ENCODE measurements at regions not wholly inside any gene's neighbourhood (a gene's known extent, or its start where the extent isn't known, plus 50 kb on each side); places are given as distances from the start of the nearest gene placed in this dataset.

GRCh38 chr7:16051561-16052255 is 365.2 kb upstream of the MEOX2 start:
- Histone ChIP-seq H3K4me3 (ENCODE audit: insufficient read depth, low read depth, low read length) (no peak overlapping the region), H3K36me3 (ENCODE audit: control insufficient read depth, insufficient read depth, low read length) (no peaks in the 10 kb centered on the region), H3K9me3 (ENCODE audit: control insufficient read depth, low read length) (no peaks in the 10 kb centered on the region), H3K27me3 (ENCODE audit: control insufficient read depth, insufficient read depth, low read length, poor library complexity, severe bottlenecking) (no peaks in the 10 kb centered on the region), H3K27ac (ENCODE audit: insufficient read depth, low read depth, low read length, poor library complexity, severe bottlenecking) (no peak overlapping the region), H3K4me1 (ENCODE audit: control insufficient read depth, insufficient read depth, low read length) (no peaks in the 10 kb centered on the region)
- 95 to 97% methylated on average over 2 to 3 of the region's 4 CpGs for WGBS, 2 experiments

GRCh38 chr7:16046041-16046440 is 359.6 kb upstream of the MEOX2 start:
- no peak overlapping the region for H3K27ac ChIP-seq (ENCODE audit: insufficient read depth, low read depth, low read length, poor library complexity, severe bottlenecking)
- H3K27me3 ChIP-seq (ENCODE audit: control insufficient read depth, insufficient read depth, low read length, poor library complexity, severe bottlenecking), result no peaks in the 10 kb centered on the region
- H3K36me3 ChIP-seq (ENCODE audit: control insufficient read depth, insufficient read depth, low read length), result no peaks in the 10 kb centered on the region
- no peak overlapping the region for H3K4me3 ChIP-seq (ENCODE audit: insufficient read depth, low read depth, low read length)
- no peaks in the 10 kb centered on the region for H3K4me1 ChIP-seq (ENCODE audit: control insufficient read depth, insufficient read depth, low read length)
- no peaks in the 10 kb centered on the region for H3K9me3 ChIP-seq (ENCODE audit: control insufficient read depth, low read length)
- 90 to 92% methylated on average over 3 of the region's 3 CpGs for WGBS, 2 experiments

GRCh38 chr7:16045296-16045695 is 358.8 kb upstream of the MEOX2 start:
- H3K27me3 ChIP-seq (ENCODE audit: control insufficient read depth, insufficient read depth, low read length, poor library complexity, severe bottlenecking), result no peaks in the 10 kb centered on the region
- 93 to 96% methylated on average over 3 of the region's 3 CpGs for WGBS, 2 experiments
- H3K36me3 ChIP-seq (ENCODE audit: control insufficient read depth, insufficient read depth, low read length), result no peaks in the 10 kb centered on the region
- H3K9me3 ChIP-seq (ENCODE audit: control insufficient read depth, low read length), result no peaks in the 10 kb centered on the region
- H3K4me3 ChIP-seq (ENCODE audit: insufficient read depth, low read depth, low read length), result no peak overlapping the region
- H3K4me1 ChIP-seq (ENCODE audit: control insufficient read depth, insufficient read depth, low read length), result no peaks in the 10 kb centered on the region
- H3K27ac ChIP-seq (ENCODE audit: insufficient read depth, low read depth, low read length, poor library complexity, severe bottlenecking), result no peak overlapping the region

- H3K36me3 ChIP-seq (ENCODE audit: control insufficient read depth, insufficient read depth, low read length), result no peaks in the 10 kb centered on the region
- no peaks in the 10 kb centered on the region for H3K27me3 ChIP-seq (ENCODE audit: control insufficient read depth, insufficient read depth, low read length, poor library complexity, severe bottlenecking)
- no peaks in the 10 kb centered on the region for H3K4me1 ChIP-seq (ENCODE audit: control insufficient read depth, insufficient read depth, low read length)
- H3K27ac ChIP-seq (ENCODE audit: insufficient read depth, low read depth, low read length, poor library complexity, severe bottlenecking), result no peak overlapping the region
- no peaks in the 10 kb centered on the region for H3K9me3 ChIP-seq (ENCODE audit: control insufficient read depth, low read length)
- H3K4me3 ChIP-seq (ENCODE audit: insufficient read depth, low read depth, low read length), result no peak overlapping the region
Measured at GRCh38 chr7:16044645-16045044, 358.2 kb upstream of the MEOX2 start.

- Histone ChIP-seq H3K27ac (ENCODE audit: insufficient read depth, low read depth, low read length, poor library complexity, severe bottlenecking) (no peak overlapping the region), H3K4me1 (ENCODE audit: control insufficient read depth, insufficient read depth, low read length) (no peaks in the 10 kb centered on the region), H3K4me3 (ENCODE audit: insufficient read depth, low read depth, low read length) (no peak overlapping the region), H3K9me3 (ENCODE audit: control insufficient read depth, low read length) (no peaks in the 10 kb centered on the region), H3K27me3 (ENCODE audit: control insufficient read depth, insufficient read depth, low read length, poor library complexity, severe bottlenecking) (no peaks in the 10 kb centered on the region), H3K36me3 (ENCODE audit: control insufficient read depth, insufficient read depth, low read length) (no peaks in the 10 kb centered on the region)
- WGBS, 2 experiments, result 92% methylated on average over 5 of the region's 5 CpGs
Measured at GRCh38 chr7:16040346-16040745, 353.9 kb upstream of the MEOX2 start.

GRCh38 chr7:16038906-16039305 is 352.4 kb upstream of the MEOX2 start:
- H3K27ac ChIP-seq (ENCODE audit: insufficient read depth, low read depth, low read length, poor library complexity, severe bottlenecking), result no peak overlapping the region
- H3K9me3 ChIP-seq (ENCODE audit: control insufficient read depth, low read length), result no peaks in the 10 kb centered on the region
- no peaks in the 10 kb centered on the region for H3K4me1 ChIP-seq (ENCODE audit: control insufficient read depth, insufficient read depth, low read length)
- whole genome bisulfite sequencing, 2 experiments, result 81 to 86% methylated on average over 1 to 3 of the region's 3 CpGs
- H3K36me3 ChIP-seq (ENCODE audit: control insufficient read depth, insufficient read depth, low read length), result no peaks in the 10 kb centered on the region
- no peak overlapping the region for H3K4me3 ChIP-seq (ENCODE audit: insufficient read depth, low read depth, low read length)
- no peaks in the 10 kb centered on the region for H3K27me3 ChIP-seq (ENCODE audit: control insufficient read depth, insufficient read depth, low read length, poor library complexity, severe bottlenecking)

GRCh38 chr7:16035392-16035791 is 348.9 kb upstream of the MEOX2 start:
- Histone ChIP-seq H3K36me3 (ENCODE audit: control insufficient read depth, insufficient read depth, low read length) (no peaks in the 10 kb centered on the region), H3K27ac (ENCODE audit: insufficient read depth, low read depth, low read length, poor library complexity, severe bottlenecking) (no peak overlapping the region), H3K4me1 (ENCODE audit: control insufficient read depth, insufficient read depth, low read length) (no peaks in the 10 kb centered on the region), H3K27me3 (ENCODE audit: control insufficient read depth, insufficient read depth, low read length, poor library complexity, severe bottlenecking) (no peaks in the 10 kb centered on the region), H3K9me3 (ENCODE audit: control insufficient read depth, low read length) (no peaks in the 10 kb centered on the region), H3K4me3 (ENCODE audit: insufficient read depth, low read depth, low read length) (no peak overlapping the region)
- WGBS, 2 experiments, result 92 to 100% methylated on average over 1 of the region's 1 CpG

- Histone ChIP-seq H3K36me3 (ENCODE audit: control insufficient read depth, insufficient read depth, low read length) (no peaks in the 10 kb centered on the region), H3K27ac (ENCODE audit: insufficient read depth, low read depth, low read length, poor library complexity, severe bottlenecking) (no peak overlapping the region), H3K9me3 (ENCODE audit: control insufficient read depth, low read length) (no peaks in the 10 kb centered on the region), H3K27me3 (ENCODE audit: control insufficient read depth, insufficient read depth, low read length, poor library complexity, severe bottlenecking) (no peaks in the 10 kb centered on the region), H3K4me3 (ENCODE audit: insufficient read depth, low read depth, low read length) (no peak overlapping the region), H3K4me1 (ENCODE audit: control insufficient read depth, insufficient read depth, low read length) (no peaks in the 10 kb centered on the region)
- 100% methylated on average over 1 of the region's 1 CpG for WGBS, 2 experiments
Measured at GRCh38 chr7:16034866-16035265, 348.4 kb upstream of the MEOX2 start.

- Histone ChIP-seq H3K4me1 (ENCODE audit: control insufficient read depth, insufficient read depth, low read length) (no peaks in the 10 kb centered on the region), H3K27me3 (ENCODE audit: control insufficient read depth, insufficient read depth, low read length, poor library complexity, severe bottlenecking) (no peaks in the 10 kb centered on the region), H3K27ac (ENCODE audit: insufficient read depth, low read depth, low read length, poor library complexity, severe bottlenecking) (no peak overlapping the region), H3K36me3 (ENCODE audit: control insufficient read depth, insufficient read depth, low read length) (no peaks in the 10 kb centered on the region), H3K4me3 (ENCODE audit: insufficient read depth, low read depth, low read length) (no peak overlapping the region), H3K9me3 (ENCODE audit: control insufficient read depth, low read length) (no peaks in the 10 kb centered on the region)
- WGBS, 2 experiments, result 83 to 93% methylated on average over 2 of the region's 2 CpGs
Measured at GRCh38 chr7:16034353-16034752, 347.9 kb upstream of the MEOX2 start.

- no peaks in the 10 kb centered on the region for H3K4me1 ChIP-seq (ENCODE audit: control insufficient read depth, insufficient read depth, low read length)
- no peak overlapping the region for H3K27ac ChIP-seq (ENCODE audit: insufficient read depth, low read depth, low read length, poor library complexity, severe bottlenecking)
- no peaks in the 10 kb centered on the region for H3K9me3 ChIP-seq (ENCODE audit: control insufficient read depth, low read length)
- WGBS, 2 experiments, result 87 to 89% methylated on average over 2 of the region's 2 CpGs
- H3K27me3 ChIP-seq (ENCODE audit: control insufficient read depth, insufficient read depth, low read length, poor library complexity, severe bottlenecking), result no peaks in the 10 kb centered on the region
- H3K36me3 ChIP-seq (ENCODE audit: control insufficient read depth, insufficient read depth, low read length), result no peaks in the 10 kb centered on the region
- no peak overlapping the region for H3K4me3 ChIP-seq (ENCODE audit: insufficient read depth, low read depth, low read length)
Measured at GRCh38 chr7:16033233-16033632, 346.8 kb upstream of the MEOX2 start.

- Histone ChIP-seq H3K4me1 (ENCODE audit: control insufficient read depth, insufficient read depth, low read length) (no peaks in the 10 kb centered on the region), H3K4me3 (ENCODE audit: insufficient read depth, low read depth, low read length) (no peak overlapping the region), H3K9me3 (ENCODE audit: control insufficient read depth, low read length) (no peaks in the 10 kb centered on the region), H3K27ac (ENCODE audit: insufficient read depth, low read depth, low read length, poor library complexity, severe bottlenecking) (no peak overlapping the region), H3K36me3 (ENCODE audit: control insufficient read depth, insufficient read depth, low read length) (no peaks in the 10 kb centered on the region), H3K27me3 (ENCODE audit: control insufficient read depth, insufficient read depth, low read length, poor library complexity, severe bottlenecking) (no peaks in the 10 kb centered on the region)
- WGBS, 2 experiments, result 77 to 78% methylated on average over 5 of the region's 5 CpGs
Measured at GRCh38 chr7:16028636-16029035, 342.2 kb upstream of the MEOX2 start.

Measured in ectodermal cell (in vitro differentiated cells).